H9 (cell line): ENCODE measurements at regions not wholly inside any gene's neighbourhood (a gene's known extent, or its start where the extent isn't known, plus 50 kb on each side); places are given as distances from the start of the nearest gene placed in this dataset.

Source experiments
- DNase-seq: peaks from one replicate; pipeline ENCODE4 v3.0.0-alpha.2; 2017
- H2AFZ ChIP-seq: one replicate; pipeline ENCODE4 v1.6.1; 2013; ENCODE audit warnings: mild to moderate bottlenecking, low read length, control low read depth, moderate library complexity
- H2AK5ac ChIP-seq: 2 replicates; pipeline ENCODE4 v1.6.1; 2013; ENCODE audit warnings: low read length, control low read depth, mixed read lengths; ENCODE audit not compliant: insufficient read length
- H2BK120ac ChIP-seq: one replicate; pipeline ENCODE4 v1.6.1; 2013; ENCODE audit warnings: low read depth, mild to moderate bottlenecking, low read length, control low read depth, inconsistent platforms; ENCODE audit not compliant: poor library complexity, severe bottlenecking
- H2BK12ac ChIP-seq: 2 replicates; pipeline ENCODE4 v1.6.1; 2013; ENCODE audit warnings: low read length, control low read depth, mixed read lengths, low read depth; ENCODE audit not compliant: insufficient read length
- H2BK15ac ChIP-seq: 2 replicates; pipeline ENCODE4 v1.6.1; 2013; ENCODE audit warnings: low read depth, low read length, control low read depth
- H2BK20ac ChIP-seq: one replicate; pipeline ENCODE4 v1.6.1; 2013; ENCODE audit warnings: low read depth, mild to moderate bottlenecking, low read length, control low read depth, inconsistent platforms; ENCODE audit not compliant: poor library complexity, severe bottlenecking
- H2BK5ac ChIP-seq: 2 replicates; pipeline ENCODE4 v1.6.1; 2013; ENCODE audit warnings: low read length, control low read depth, mixed read lengths; ENCODE audit not compliant: insufficient read length
- H3K14ac ChIP-seq: 2 replicates; pipeline ENCODE4 v1.6.1; 2013; ENCODE audit warnings: low read length, control low read depth; ENCODE audit not compliant: insufficient read depth
- H3K18ac ChIP-seq: 2 replicates; pipeline ENCODE4 v1.6.1; 2013; ENCODE audit warnings: low read depth, mild to moderate bottlenecking, mixed read lengths, low read length, control low read depth; ENCODE audit not compliant: insufficient read length
- H3K23ac ChIP-seq: 2 replicates; pipeline ENCODE4 v1.6.1; 2013; ENCODE audit warnings: low read length, control low read depth, mixed read lengths, low read depth; ENCODE audit not compliant: insufficient read length
- H3K23me2 ChIP-seq: 2 replicates; pipeline ENCODE4 v1.6.1; 2013; ENCODE audit warnings: low read depth, mild to moderate bottlenecking, mixed read lengths, low read length, control low read depth; ENCODE audit not compliant: insufficient read length, poor library complexity, severe bottlenecking
- H3K27ac ChIP-seq: 2 replicates; pipeline ENCODE4 v1.5.1; 2013; ENCODE audit warnings: low read length, control low read depth, mixed read lengths, low read depth; ENCODE audit not compliant: insufficient read length
- H3K27me3 ChIP-seq: 2 replicates; pipeline ENCODE4 v1.6.1; 2013; ENCODE audit warnings: low read length, control low read depth, inconsistent platforms; ENCODE audit not compliant: insufficient read depth
- H3K4ac ChIP-seq: 2 replicates; pipeline ENCODE4 v1.6.1; 2013; ENCODE audit warnings: low read depth, mild to moderate bottlenecking, control low read depth, inconsistent platforms, low read length, moderate library complexity
- H3K4me1 ChIP-seq: 2 replicates; pipeline ENCODE4 v1.6.1; 2013; ENCODE audit warnings: low read length, control low read depth, inconsistent platforms; ENCODE audit not compliant: insufficient read depth
- H3K4me2 ChIP-seq: 2 replicates; pipeline ENCODE4 v1.6.1; 2013; ENCODE audit warnings: low read length, control low read depth, mixed read lengths; ENCODE audit not compliant: insufficient read length, insufficient read depth
- H3K56ac ChIP-seq: 2 replicates; pipeline ENCODE4 v1.6.1; 2013; ENCODE audit warnings: low read depth, mild to moderate bottlenecking, mixed read lengths, low read length, control low read depth; ENCODE audit not compliant: insufficient read length
- H3K79me1 ChIP-seq: 2 replicates; pipeline ENCODE4 v1.6.1; 2013; ENCODE audit warnings: low read depth, mild to moderate bottlenecking, moderate library complexity, low read length, control low read depth, inconsistent platforms; ENCODE audit not compliant: insufficient read depth, poor library complexity, severe bottlenecking
- H3K79me2 ChIP-seq: 2 replicates; pipeline ENCODE4 v1.6.1; 2013; ENCODE audit warnings: low read length, control low read depth, inconsistent platforms; ENCODE audit not compliant: insufficient read depth
- H3K9ac ChIP-seq: 2 replicates; pipeline ENCODE4 v1.6.1; 2013; ENCODE audit warnings: low read length, control low read depth, mixed read lengths; ENCODE audit not compliant: insufficient read length; ENCODE audit errors: extremely low read depth
- H3K9me3 ChIP-seq: one replicate; pipeline ENCODE4 v1.6.1; 2013; ENCODE audit warnings: low read depth, low read length, inconsistent platforms; ENCODE audit not compliant: control insufficient read depth
- H3T11ph ChIP-seq: one replicate; pipeline ENCODE4 v1.6.1; 2013; ENCODE audit warnings: mild to moderate bottlenecking, low read length, control low read depth, inconsistent platforms
- H4K20me1 ChIP-seq: one replicate; pipeline ENCODE4 v1.6.1; 2013; ENCODE audit not compliant: control insufficient read depth, insufficient read length, insufficient read depth
- H4K5ac ChIP-seq: 2 replicates; pipeline ENCODE4 v1.6.1; 2013; ENCODE audit warnings: low read depth, mild to moderate bottlenecking, mixed read lengths, low read length, control low read depth; ENCODE audit not compliant: insufficient read length
- H4K8ac ChIP-seq: replicated peaks from 2 replicates; pipeline ENCODE4 v1.6.1; 2013; ENCODE audit warnings: low read length, control low read depth, mixed read lengths, low read depth; ENCODE audit not compliant: insufficient read length
- H4K91ac ChIP-seq: 2 replicates; pipeline ENCODE4 v1.6.1; 2013; ENCODE audit warnings: low read depth, mild to moderate bottlenecking, moderate library complexity, mixed read lengths, low read length, control low read depth; ENCODE audit not compliant: insufficient read length
- H3K27ac Mint-ChIP-seq, 3 experiments: 2 replicates in 2 of 3; 3 replicates in 1 of 3; pipeline ENCODE4 v1.8.0; 2020 to 2021; ENCODE audit warnings: mixed read lengths in 3 of 3, mild to moderate bottlenecking in 1 of 3, moderate library complexity in 1 of 3
- H3K27me3 Mint-ChIP-seq: 2 replicates; pipeline ENCODE4 v1.8.0; 2021; ENCODE audit warnings: low read depth, mild to moderate bottlenecking, moderate library complexity, mixed read lengths
- H3K36me3 Mint-ChIP-seq, 3 experiments: 2 replicates in 2 of 3; 3 replicates in 1 of 3; pipeline ENCODE4 v1.8.0; 2020 to 2021; ENCODE audit warnings: low read depth in 3 of 3, mixed read lengths in 3 of 3; ENCODE audit not compliant: insufficient read depth in 1 of 3
- H3K4me1 Mint-ChIP-seq, 2 experiments: 2 replicates each; pipeline ENCODE4 v1.8.0; 2020; ENCODE audit warnings: mixed read lengths in 2 of 2
- H3K4me3 Mint-ChIP-seq, 2 experiments: 2 replicates in 1 of 2; 3 replicates in 1 of 2; pipeline ENCODE4 v1.8.0; 2020 to 2021; ENCODE audit warnings: mild to moderate bottlenecking in 2 of 2, mixed read lengths in 2 of 2, moderate library complexity in 1 of 2
- H3K9me3 Mint-ChIP-seq, 2 experiments: 2 replicates in 1 of 2; 3 replicates in 1 of 2; pipeline ENCODE4 v1.8.0; 2020; ENCODE audit warnings: mild to moderate bottlenecking in 2 of 2, mixed read lengths in 2 of 2, moderate library complexity in 1 of 2
- CTCF ChIP-seq: fragments of 200-600 bp; sonication (generic); conservative IDR thresholded peaks from 3 replicates; pipeline ENCODE4 v1.8.0; 2021; ENCODE audit warnings: antibody characterized with exemption, mild to moderate bottlenecking
- WGBS: extraction: QIAGEN DNeasy Blood & Tissue Kit; methylation state at CpG from one replicate; pipeline ENCODE4 v1.1.7; 2013; ENCODE audit warnings: missing lambda C conversion rate, low lambda C conversion rate, mixed read lengths; ENCODE audit not compliant: insufficient read length; ENCODE audit errors: extremely low coverage; 5-methylcytosine and 5-hydroxymethylcytosine counted together

- no peak for DNase-seq
- H3K23me2 ChIP-seq, result no peaks in the 10 kb centered on the region
- H2AFZ ChIP-seq, result no peak overlapping the region
- WGBS, result no CpG with 5 or more reads among the region's 4 CpGs
- H3K9me3 ChIP-seq, result no peaks in the 10 kb centered on the region
- no peak overlapping the region for H3K9ac ChIP-seq
- H3K4me2 ChIP-seq, result no peak overlapping the region
- Mint-ChIP-seq H3K4me1 (peaks cover 15 to 17% of the 10 kb centered on the region in 2 experiments), H3K4me3 (no peak overlapping the region), H3K27me3 (no peaks in the 10 kb centered on the region), H3K36me3 (no peaks in the 10 kb centered on the region; a peak in 1 of 7 replicates), H3K27ac (no peak overlapping the region), H3K9me3 (no peaks in the 10 kb centered on the region)
- H3K27me3 ChIP-seq, result no peaks in the 10 kb centered on the region
- H4K8ac ChIP-seq, result no peak overlapping the region
- H4K5ac ChIP-seq, result no peak overlapping the region
- H2BK20ac ChIP-seq, result no peak overlapping the region
- H4K91ac ChIP-seq, result no peak overlapping the region
- H3K79me2 ChIP-seq, result no peaks in the 10 kb centered on the region
- peaks cover 3% of the 10 kb centered on the region; the same call in 1 of the 2 replicates for H3K4me1 ChIP-seq
- H2BK5ac ChIP-seq, result no peak overlapping the region
- peaks cover 3% of the 10 kb centered on the region for H4K20me1 ChIP-seq
- no peak overlapping the region for H3T11ph ChIP-seq
- no peaks in the 10 kb centered on the region for H3K79me1 ChIP-seq
- H2BK12ac ChIP-seq, result no peak overlapping the region
- no peak for TF ChIP-seq CTCF
- H3K4ac ChIP-seq, result no peak overlapping the region
- no peak overlapping the region for H2BK120ac ChIP-seq
- H3K56ac ChIP-seq, result no peak overlapping the region
- no peak overlapping the region for H2AK5ac ChIP-seq
- no peak overlapping the region for H2BK15ac ChIP-seq
- no peak overlapping the region for H3K23ac ChIP-seq
- H3K14ac ChIP-seq, result no peak overlapping the region
- H3K27ac ChIP-seq, result no peak overlapping the region
- H3K18ac ChIP-seq, result no peak overlapping the region
Observed at GRCh38 chr15:26024241-26024640, 161.1 kb upstream of the ATP10A start.
